ENCODE measurements at regions not wholly inside any gene's neighbourhood (a gene's known extent, or its start where the extent isn't known, plus 50 kb on each side); places are given as distances from the start of the nearest gene placed in this dataset.
A peak's percentile ranks its signal among the peaks of the same experiment; 100 is the strongest.
"Not testable (repeated sequence)": the region's sequence is repeated elsewhere in the genome, so short reads cannot be mapped to it uniquely, and the experiment has no call there.

DNA sequence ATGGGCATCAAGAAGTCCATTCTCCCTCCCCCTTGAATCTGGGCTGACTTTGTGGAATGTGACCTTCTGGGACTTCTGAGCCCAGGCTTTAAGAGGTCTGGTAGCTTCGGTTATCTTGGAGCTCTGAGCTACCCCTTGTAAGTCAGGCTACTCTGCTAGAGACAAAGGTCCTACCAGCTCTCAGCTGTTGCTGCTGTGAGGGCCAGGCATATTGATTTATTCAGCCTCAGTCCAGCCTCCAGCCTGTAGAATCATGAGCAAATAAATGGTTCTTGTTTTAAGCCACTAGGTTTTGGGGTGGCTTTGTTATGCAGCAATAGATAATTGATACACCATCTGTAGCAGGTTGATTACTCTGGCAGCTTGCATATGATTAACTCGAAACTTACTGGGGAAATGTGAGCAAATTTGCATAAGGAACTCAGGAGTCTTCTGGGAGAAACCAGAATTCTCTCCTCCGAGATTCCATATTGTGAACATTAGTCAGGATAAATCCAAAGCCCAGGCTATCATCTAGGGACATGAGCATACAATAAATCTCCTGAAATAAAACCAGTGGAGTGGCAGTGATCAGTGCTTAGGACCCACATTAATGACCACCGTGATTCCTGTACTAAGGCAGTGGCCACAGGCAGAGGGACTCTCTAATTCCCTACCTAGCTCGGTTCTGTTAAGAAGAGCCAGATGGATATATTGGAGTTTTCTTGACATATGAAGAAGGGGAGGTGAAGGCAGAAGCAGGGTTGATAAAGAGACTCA, 336.1 kb downstream of the CDC5L start:
- no peak for DNase-seq

DNA sequence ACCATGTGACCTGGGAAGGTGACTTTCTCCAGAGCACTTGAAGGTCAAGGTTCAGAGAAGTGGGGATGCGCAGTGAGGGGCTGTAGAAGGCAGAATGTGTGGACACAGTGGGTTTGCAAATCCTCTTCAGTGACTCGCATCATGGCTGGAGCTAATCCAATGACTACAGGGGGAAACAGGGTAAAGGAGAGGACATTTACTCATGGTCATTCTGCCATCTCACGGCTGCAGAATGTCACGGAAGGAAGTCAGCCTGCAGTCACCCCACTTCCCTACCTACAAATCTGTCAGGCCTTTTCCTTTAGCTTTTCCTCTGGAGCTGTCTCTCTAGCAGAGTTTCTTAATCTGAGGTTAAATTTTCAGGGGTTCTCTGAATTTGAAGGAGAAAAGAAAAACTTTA, 337.6 kb downstream of the CDC5L start:
- no peak for DNase-seq

GRCh38 chr6:44727651-44728630, 340.4 kb downstream of the CDC5L start:
- DNase-seq, result no peak

DNA sequence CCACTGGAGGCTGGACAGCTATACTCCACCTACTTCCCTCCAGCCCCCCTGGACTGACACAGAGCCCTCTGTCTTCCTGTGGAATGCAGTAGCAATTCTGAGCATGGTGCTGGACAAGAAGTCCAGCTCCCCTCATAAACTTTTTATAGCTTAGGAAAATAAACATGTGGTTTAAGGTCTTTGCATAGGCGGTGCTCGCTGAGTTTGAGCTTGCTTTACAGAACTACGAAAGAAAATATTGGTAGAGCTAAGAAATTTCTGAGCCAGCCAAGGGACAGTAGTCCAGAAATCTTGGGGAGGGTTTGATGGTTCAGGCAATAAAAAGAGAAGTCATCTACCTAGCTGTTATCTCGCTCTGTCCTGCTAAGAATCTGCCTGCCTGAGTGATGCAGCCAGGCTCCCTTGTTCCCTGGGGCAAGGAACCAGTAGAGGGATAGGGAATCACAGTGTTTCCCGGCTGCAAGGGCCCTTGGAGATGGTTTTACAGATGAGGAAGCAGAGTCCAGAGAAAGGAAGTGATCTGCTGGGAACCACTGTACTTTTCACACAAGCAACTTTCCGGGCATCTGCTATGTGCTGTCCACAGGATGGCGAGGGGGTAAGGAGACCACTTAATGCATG, 343.4 kb downstream of the CDC5L start:
- no peak for DNase-seq

- DNase-seq, result no peak
Measured at GRCh38 chr6:44731485-44732095, 344.1 kb downstream of the CDC5L start.

DNA sequence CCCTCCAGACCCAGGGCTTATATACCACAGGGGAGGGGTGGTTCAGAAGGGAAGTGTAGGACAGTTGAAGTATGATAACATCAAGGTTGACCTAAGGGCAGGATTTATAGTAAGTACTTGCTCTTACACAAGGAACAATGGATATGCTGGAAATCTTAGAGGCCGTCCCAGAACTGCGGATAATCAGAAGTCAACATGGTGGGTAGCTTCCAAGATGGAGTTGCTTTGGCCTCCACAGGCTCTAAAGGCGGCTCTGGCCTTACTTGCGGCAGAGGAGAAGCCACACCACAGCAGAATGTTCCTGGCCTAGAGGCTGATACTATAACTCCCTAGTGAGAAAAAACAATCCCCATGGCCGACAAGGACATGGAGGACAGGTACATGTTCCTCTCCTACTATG, 344.7 kb downstream of the CDC5L start:
- DNase-seq, result no peak

GRCh38 chr6:44733126-44733525, 345.6 kb downstream of the CDC5L start:
- DNase-seq, result no peak

DNA sequence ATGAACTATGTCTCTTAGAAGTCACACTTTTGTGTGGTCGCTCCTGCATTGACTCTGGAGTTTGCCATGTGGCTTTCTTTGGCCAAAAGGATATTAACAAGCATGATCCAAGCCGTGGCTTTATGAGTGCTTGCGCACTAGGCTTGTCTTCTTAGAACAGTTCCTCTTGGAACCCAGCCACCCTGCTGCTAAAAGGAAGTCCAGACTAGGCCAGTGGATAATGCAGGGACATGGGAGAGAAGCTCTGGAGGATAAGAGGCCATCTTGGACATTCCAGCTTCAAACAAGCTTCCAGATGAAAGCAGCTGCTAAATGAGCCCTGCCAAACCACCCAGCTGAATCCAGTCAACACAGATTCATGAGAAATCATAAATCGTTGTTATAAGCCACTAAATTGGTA, 346.4 kb downstream of the CDC5L start:
- DNase-seq, result peak; percentile 63

DNA sequence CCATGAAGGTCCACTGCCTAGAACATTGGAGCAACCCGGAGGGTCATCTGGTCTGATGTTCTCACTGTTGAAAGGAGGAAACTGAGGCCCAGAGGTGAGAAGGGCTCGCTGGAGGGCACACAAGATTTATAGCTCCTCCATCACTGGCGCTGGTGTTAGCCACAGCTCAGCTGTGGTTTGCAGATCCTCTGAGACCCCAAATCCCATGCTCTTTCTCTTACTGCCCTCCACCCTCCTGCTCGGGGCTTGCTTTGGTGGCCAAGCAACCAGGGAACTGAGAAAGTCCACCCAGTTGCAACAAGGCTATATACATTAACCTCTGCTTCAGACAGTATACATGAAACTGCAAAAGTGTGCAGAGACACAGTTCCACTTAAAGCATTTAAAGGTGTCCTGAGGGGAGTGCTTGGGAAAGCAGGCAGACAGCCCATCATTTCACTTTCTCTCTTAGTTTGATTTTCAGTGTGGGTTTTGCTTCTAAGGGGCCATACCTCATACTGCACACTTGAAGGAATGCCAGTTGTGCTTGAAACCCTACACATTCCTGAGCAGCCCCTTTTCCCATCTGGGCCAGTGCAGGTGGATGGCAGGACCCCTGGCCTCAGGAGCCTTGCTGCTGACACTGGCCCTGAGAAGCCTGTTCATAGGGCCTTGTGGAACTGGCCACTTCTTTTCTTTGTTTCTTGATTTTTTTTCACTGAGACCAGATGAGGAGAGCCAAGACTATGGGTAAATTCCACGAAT, 347.6 kb downstream of the CDC5L start:
- DNase-seq, result no peak

GRCh38 chr6:44735630-44735963, 348.1 kb downstream of the CDC5L start:
- DNase-seq, result no peak

DNA sequence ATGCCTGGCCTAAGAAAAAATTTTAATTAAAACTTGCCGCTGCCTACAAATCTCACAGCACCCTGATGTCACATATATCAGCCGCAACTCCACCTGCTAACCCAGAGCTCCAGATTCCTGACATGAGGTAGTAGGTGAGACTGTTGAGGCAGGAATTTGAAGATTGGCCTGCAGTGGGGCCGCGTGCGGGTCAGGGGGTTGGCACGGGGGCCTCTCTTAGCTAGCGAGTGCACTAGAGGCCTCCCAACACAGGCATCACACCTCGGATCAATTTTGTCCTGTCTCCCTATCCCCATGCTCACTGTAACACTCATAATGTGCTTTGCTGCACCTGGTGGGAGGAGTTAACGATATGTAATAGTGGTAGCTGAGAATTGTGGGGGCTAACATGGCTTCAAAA, 349.8 kb downstream of the CDC5L start:
- no peak for DNase-seq

DNA sequence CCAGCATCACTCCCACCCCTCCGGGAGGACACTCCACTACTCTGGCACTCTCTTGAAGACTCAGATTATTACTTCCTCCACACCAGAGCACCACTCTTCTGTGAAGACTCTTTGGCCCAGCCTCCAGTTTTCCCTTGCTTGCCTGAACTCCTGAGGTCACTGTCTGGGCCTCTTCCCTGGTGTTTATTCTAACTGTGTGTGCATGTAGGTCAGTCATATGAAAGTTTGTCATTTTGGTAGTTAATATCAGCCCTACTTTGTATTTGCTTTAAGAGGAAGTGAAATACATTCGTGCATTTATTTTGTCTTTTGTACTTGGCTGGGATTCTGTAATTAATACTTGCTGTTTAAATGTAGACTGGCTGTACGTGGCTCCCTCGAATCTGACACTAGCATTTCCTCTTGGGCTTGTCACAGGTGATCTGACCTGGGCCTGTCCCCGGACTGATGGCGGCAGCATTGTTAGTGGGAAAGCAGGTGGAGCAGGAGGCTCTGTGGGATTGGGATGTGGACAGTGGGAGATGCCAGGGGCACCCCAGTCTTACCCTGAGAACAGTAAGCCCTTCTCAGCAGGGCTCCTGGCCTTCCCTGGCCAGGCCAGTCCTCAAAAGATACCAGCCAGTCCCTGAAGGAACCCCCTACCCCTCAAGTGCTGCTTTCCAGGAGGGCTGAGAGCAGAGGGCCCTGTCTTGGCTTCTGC, 350.5 kb downstream of the CDC5L start:
- DNase-seq, result no peak

DNA sequence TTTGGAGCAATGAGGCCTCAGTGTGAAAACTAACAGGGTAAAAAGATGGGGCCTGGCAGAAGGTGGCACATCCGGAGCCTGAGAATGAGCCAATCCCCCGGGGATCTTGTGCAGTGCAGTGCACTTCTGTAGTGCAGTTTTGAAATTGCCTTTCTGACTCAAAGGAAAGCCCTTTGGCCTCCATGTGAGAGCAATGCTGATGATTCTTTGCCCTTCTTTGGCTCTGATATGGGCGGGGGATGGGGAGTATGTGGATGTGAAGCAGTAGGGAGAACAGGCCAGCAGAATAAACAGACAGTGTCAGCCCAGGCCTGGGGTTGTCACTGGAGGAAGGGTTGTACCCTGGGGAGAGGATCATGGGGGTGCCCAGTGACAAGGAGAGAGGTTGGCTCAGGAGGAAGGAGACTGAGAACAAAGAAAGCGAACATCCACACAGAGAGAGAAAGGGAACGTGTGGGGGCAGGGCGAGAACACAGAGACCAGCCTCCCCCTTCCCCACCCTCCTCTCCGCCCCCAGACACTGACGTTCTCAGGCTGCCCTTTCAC, 351.2 kb downstream of the CDC5L start:
- DNase-seq, result no peak

GRCh38 chr6:44739181-44739580, 351.7 kb downstream of the CDC5L start:
- no peak for DNase-seq

DNA sequence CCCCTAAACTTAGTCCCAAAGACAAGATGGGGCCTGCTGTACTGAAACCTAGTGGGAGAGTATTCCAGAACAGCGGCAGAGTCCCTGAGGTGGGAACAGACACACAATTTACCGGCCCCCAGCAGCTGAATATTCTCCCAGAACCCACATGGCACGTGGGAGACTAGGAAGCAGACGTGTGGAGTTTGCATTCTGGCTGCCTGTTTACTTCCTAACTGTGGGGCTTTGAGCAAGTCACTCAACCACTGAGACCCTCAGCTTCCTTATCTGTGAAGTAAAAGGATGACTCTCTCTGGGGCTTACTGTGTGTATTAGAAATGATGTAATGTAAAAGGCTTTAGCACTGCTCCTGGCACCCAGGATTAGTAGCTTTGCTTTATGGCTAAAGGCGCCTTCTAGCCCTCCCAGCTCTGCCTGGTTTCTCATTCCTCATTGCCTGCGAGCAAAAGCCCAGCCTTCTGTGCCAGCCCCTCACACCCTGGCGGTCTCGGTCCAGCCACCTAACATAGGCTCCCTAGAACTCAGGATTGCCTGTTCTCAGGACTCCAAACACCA, 353.1 kb downstream of the CDC5L start:
- DNase-seq, result no peak

DNA sequence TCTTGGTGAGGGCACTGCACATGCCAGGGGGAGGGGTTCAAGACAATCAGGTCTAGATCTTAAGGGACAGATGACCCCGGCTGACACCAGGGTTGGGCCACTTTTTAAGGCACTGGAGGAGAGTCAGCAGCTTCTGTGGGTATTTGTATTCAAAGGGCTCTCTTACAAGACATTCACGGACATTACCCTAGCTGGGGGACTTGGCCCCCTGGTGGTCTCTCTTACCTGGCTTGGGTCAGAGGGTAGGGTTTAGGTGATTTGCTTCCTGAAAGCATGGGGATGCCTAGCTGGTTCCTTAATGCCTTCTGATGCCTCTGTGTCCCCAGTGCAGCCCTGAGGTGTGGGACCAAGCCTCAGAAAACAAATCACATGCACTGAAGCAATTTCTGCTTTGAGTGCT, 354.7 kb downstream of the CDC5L start:
- DNase-seq, result no peak

GRCh38 chr6:44742828-44743372, 355.4 kb downstream of the CDC5L start:
- DNase-seq, result no peak

GRCh38 chr6:44760116-44760515, 372.6 kb downstream of the CDC5L start:
- DNase-seq, result not testable (repeated sequence)

- DNase-seq, result no peak
Measured at GRCh38 chr6:44761046-44761445, 373.5 kb downstream of the CDC5L start.

- DNase-seq, result no peak
Measured at GRCh38 chr6:44762496-44762895, 375.0 kb downstream of the CDC5L start.

Measured in NCI-H2029 (cell line).